ENCODE measurements at regions not wholly inside any gene's neighbourhood (a gene's known extent, or its start where the extent isn't known, plus 50 kb on each side); places are given as distances from the start of the nearest gene placed in this dataset.

DNA sequence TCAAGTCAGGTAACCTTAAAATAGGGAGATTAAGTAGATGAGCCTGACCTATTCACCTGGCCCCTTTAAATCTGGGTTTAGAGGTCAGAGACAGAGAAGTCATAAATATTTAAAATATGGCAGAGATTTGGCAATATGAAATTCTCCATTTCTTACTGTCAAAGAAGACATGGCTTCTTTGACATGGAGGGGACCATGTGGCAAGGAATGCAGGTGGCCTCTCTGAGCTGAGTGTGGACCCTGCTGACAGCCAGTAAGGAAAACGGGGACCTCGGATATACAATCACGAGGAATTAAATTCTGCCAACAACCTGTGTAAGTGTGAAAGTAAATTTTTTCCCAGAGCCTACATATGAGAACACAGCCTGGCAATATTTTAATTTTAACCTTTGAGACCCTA is 427.5 kb upstream of the PROX1 start:
- Histone ChIP-seq H3F3A (ENCODE audit: control insufficient read depth, insufficient read depth) (no peaks in the 10 kb centered on the region), H3K36me3 (ENCODE audit: control insufficient read depth, low read length) (no peaks in the 10 kb centered on the region), H3K27me3 (ENCODE audit: control insufficient read depth, low read length) (no peaks in the 10 kb centered on the region), H3K79me2 (ENCODE audit: control insufficient read depth, low read length) (no peaks in the 10 kb centered on the region), H3K9me3 (ENCODE audit: control insufficient read depth, insufficient read depth, low read length) (no peaks in the 10 kb centered on the region), H3K27ac (ENCODE audit: low read depth, low read length) (no peak overlapping the region), H3K4me3 (ENCODE audit: low read length) (no peak overlapping the region), H3K4me1 (ENCODE audit: control insufficient read depth, low read length) (no peaks in the 10 kb centered on the region), H3K9me2 (replicated peaks; ENCODE audit: control insufficient read depth, low read length) (no peaks in the 10 kb centered on the region), H4K20me1 (ENCODE audit: control insufficient read depth, insufficient read depth, low read depth, low read length) (no peaks in the 10 kb centered on the region), H3K4me2 (ENCODE audit: low read length) (no peak overlapping the region)
- TF ChIP-seq EZH2phosphoT487 (IDR thresholded peaks at IDR 0.05; ENCODE audit: borderline replicate concordance, low read length): no peak
- TF ChIP-seq, protein P1, sequence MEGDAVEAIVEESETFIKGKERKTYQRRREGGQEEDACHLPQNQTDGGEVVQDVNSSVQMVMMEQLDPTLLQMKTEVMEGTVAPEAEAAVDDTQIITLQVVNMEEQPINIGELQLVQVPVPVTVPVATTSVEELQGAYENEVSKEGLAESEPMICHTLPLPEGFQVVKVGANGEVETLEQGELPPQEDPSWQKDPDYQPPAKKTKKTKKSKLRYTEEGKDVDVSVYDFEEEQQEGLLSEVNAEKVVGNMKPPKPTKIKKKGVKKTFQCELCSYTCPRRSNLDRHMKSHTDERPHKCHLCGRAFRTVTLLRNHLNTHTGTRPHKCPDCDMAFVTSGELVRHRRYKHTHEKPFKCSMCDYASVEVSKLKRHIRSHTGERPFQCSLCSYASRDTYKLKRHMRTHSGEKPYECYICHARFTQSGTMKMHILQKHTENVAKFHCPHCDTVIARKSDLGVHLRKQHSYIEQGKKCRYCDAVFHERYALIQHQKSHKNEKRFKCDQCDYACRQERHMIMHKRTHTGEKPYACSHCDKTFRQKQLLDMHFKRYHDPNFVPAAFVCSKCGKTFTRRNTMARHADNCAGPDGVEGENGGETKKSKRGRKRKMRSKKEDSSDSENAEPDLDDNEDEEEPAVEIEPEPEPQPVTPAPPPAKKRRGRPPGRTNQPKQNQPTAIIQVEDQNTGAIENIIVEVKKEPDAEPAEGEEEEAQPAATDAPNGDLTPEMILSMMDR (IDR thresholded peaks at IDR 0.05; ENCODE audit: low read depth, low read length, poor library complexity, severe bottlenecking): no peak

DNA sequence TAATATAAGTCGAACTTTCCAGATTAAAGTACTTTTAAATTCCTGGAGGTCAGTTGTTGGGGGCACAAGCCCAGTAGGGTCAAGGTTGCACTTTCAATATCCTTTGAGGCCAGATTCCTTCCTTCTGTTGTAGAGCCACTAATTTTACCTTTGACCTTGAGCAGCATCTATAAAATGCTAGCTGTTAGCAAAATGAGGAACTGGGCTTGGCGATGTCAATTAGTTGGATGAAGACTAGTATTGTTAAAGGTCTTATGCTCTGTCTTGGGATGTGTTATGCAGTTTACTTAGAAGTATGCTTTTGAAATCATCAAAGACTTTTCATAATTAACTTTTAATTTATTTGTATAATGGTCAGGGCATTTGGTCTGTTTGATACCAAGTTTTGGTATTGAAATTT is 425.9 kb upstream of the PROX1 start:
- Histone ChIP-seq H3K4me3 (ENCODE audit: low read length) (no peak overlapping the region), H3K9me2 (replicated peaks; ENCODE audit: control insufficient read depth, low read length) (no peaks in the 10 kb centered on the region), H3K79me2 (ENCODE audit: control insufficient read depth, low read length) (no peaks in the 10 kb centered on the region), H4K20me1 (ENCODE audit: control insufficient read depth, insufficient read depth, low read depth, low read length) (no peaks in the 10 kb centered on the region), H3F3A (ENCODE audit: control insufficient read depth, insufficient read depth) (no peaks in the 10 kb centered on the region), H3K4me1 (ENCODE audit: control insufficient read depth, low read length) (no peaks in the 10 kb centered on the region), H3K27ac (ENCODE audit: low read depth, low read length) (no peak overlapping the region), H3K9me3 (ENCODE audit: control insufficient read depth, insufficient read depth, low read length) (no peaks in the 10 kb centered on the region), H3K36me3 (ENCODE audit: control insufficient read depth, low read length) (no peaks in the 10 kb centered on the region), H3K4me2 (ENCODE audit: low read length) (no peak overlapping the region), H3K27me3 (ENCODE audit: control insufficient read depth, low read length) (no peaks in the 10 kb centered on the region)
- TF ChIP-seq EZH2phosphoT487 (IDR thresholded peaks at IDR 0.05; ENCODE audit: borderline replicate concordance, low read length): no peak
- TF ChIP-seq, protein P1 (IDR thresholded peaks at IDR 0.05; ENCODE audit: low read depth, low read length, poor library complexity, severe bottlenecking): no peak

DNA sequence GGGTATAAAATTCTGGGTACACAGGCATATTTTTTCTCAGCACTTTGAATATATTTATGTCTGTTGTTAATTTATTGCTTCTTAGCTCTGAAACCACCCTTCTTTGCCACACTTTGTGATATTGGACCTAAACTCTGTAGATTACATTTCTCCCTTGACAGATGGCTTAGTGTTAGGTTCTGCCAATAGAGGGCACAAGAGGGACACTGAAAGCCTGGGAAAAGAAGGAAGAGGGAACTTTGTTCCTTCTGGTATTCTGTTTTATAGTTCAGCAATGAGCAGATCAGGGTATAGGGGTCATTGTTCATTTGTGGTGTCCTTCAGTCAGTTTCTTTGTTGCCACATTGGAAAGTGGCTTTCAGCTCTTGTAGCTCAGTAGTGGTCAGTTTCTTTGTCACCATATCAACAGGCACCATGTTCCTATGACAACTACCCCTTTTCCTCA is 423.5 kb upstream of the PROX1 start:
- TF ChIP-seq EZH2phosphoT487 (IDR thresholded peaks at IDR 0.05; ENCODE audit: borderline replicate concordance, low read length): no peak
- TF ChIP-seq, protein P1 (IDR thresholded peaks at IDR 0.05; ENCODE audit: low read depth, low read length, poor library complexity, severe bottlenecking): peak; percentile 53
- no peak overlapping the region for H3K27ac ChIP-seq (ENCODE audit: low read depth, low read length)

More for the DNA sequence above, 423.5 kb upstream of the PROX1 start:
- Histone ChIP-seq H3K4me2 (ENCODE audit: low read length) (no peak overlapping the region), H3F3A (ENCODE audit: control insufficient read depth, insufficient read depth) (no peaks in the 10 kb centered on the region), H3K4me1 (ENCODE audit: control insufficient read depth, low read length) (no peaks in the 10 kb centered on the region), H3K9me2 (replicated peaks; ENCODE audit: control insufficient read depth, low read length) (no peaks in the 10 kb centered on the region), H3K36me3 (ENCODE audit: control insufficient read depth, low read length) (no peaks in the 10 kb centered on the region), H4K20me1 (ENCODE audit: control insufficient read depth, insufficient read depth, low read depth, low read length) (no peaks in the 10 kb centered on the region), H3K27me3 (ENCODE audit: control insufficient read depth, low read length) (no peaks in the 10 kb centered on the region), H3K4me3 (ENCODE audit: low read length) (no peak overlapping the region), H3K9me3 (ENCODE audit: control insufficient read depth, insufficient read depth, low read length) (no peaks in the 10 kb centered on the region), H3K79me2 (ENCODE audit: control insufficient read depth, low read length) (no peaks in the 10 kb centered on the region)
